IMR-90 (cell line): ENCODE measurements at regions not wholly inside any gene's neighbourhood (a gene's known extent, or its start where the extent isn't known, plus 50 kb on each side); places are given as distances from the start of the nearest gene placed in this dataset.
"Not testable (repeated sequence)": the region's sequence is repeated elsewhere in the genome, so short reads cannot be mapped to it uniquely, and the experiment has no call there.

ENCODE experiments used
- BHLHE40 ChIP-seq: fragments of 150-350 bp; IDR thresholded peaks from 2 replicates; pipeline ENCODE4 v1.6.1; 2016; ENCODE audit warnings: mild to moderate bottlenecking, low read depth, low read length
- MXI1 ChIP-seq: IDR thresholded peaks from 2 replicates; pipeline ENCODE4 v1.6.1; 2012; ENCODE audit warnings: low read depth, mild to moderate bottlenecking, low read length, moderate library complexity, borderline replicate concordance
- POLR2A ChIP-seq: IDR thresholded peaks from 2 replicates; pipeline ENCODE4 v1.6.1; 2012; ENCODE audit warnings: mild to moderate bottlenecking, low read depth, low read length
- RFX5 ChIP-seq: IDR thresholded peaks from 2 replicates; pipeline ENCODE4 v1.8.0; 2012; ENCODE audit warnings: low read depth, mild to moderate bottlenecking, low read length, moderate library complexity
- TF ChIP-seq, protein P1 (sequence below): conservative IDR thresholded peaks from 2 replicates; pipeline ENCODE4 v1.5.1; 2012; ENCODE audit warnings: mild to moderate bottlenecking, low read depth, low read length, improper control_type of control experiment

GRCh38 chr6:142016666-142017065 is 116.1 kb upstream of the GJE1 start:
- TF ChIP-seq BHLHE40, POLR2A, MXI1, RFX5: not testable (repeated sequence)
- TF ChIP-seq, protein P1, sequence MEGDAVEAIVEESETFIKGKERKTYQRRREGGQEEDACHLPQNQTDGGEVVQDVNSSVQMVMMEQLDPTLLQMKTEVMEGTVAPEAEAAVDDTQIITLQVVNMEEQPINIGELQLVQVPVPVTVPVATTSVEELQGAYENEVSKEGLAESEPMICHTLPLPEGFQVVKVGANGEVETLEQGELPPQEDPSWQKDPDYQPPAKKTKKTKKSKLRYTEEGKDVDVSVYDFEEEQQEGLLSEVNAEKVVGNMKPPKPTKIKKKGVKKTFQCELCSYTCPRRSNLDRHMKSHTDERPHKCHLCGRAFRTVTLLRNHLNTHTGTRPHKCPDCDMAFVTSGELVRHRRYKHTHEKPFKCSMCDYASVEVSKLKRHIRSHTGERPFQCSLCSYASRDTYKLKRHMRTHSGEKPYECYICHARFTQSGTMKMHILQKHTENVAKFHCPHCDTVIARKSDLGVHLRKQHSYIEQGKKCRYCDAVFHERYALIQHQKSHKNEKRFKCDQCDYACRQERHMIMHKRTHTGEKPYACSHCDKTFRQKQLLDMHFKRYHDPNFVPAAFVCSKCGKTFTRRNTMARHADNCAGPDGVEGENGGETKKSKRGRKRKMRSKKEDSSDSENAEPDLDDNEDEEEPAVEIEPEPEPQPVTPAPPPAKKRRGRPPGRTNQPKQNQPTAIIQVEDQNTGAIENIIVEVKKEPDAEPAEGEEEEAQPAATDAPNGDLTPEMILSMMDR, result not testable (repeated sequence)
